ENCODE measurements at regions not wholly inside any gene's neighbourhood (a gene's known extent, or its start where the extent isn't known, plus 50 kb on each side); places are given as distances from the start of the nearest gene placed in this dataset.
"Not testable (repeated sequence)": the region's sequence is repeated elsewhere in the genome, so short reads cannot be mapped to it uniquely, and the experiment has no call there.

- ATAC-seq (no peak), DNase-seq (no peak)
Observed at GRCh38 chr5:166883016-166883415, 1408.4 kb upstream of the WWC1 start.

- DNase-seq (no peak), ATAC-seq (no peak)
Observed at GRCh38 chr5:166898166-166898565, 1393.3 kb upstream of the WWC1 start.

GRCh38 chr5:166899343-166899742 lies 1392.1 kb upstream of the WWC1 start:
- DNase-seq (no peak), ATAC-seq (no peak)

GRCh38 chr5:166904571-166904970 lies 1386.9 kb upstream of the WWC1 start:
- DNase-seq (no peak), ATAC-seq (no peak)

- ATAC-seq = no peak
Observed at GRCh38 chr5:166906991-166907713, 1384.3 kb upstream of the WWC1 start.

GRCh38 chr5:166909040-166909439 lies 1382.4 kb upstream of the WWC1 start:
- DNase-seq = no peak
- no peak for ATAC-seq

More at GRCh38 chr5:166906991-166907713, 1384.3 kb upstream of the WWC1 start:
- DNase-seq = no peak

GRCh38 chr5:166909926-166910325 lies 1381.5 kb upstream of the WWC1 start:
- ATAC-seq = no peak
- DNase-seq = no peak

- DNase-seq (no peak), ATAC-seq (no peak)
Observed at GRCh38 chr5:166910995-166911394, 1380.5 kb upstream of the WWC1 start.

GRCh38 chr5:166916021-166916420 lies 1375.4 kb upstream of the WWC1 start:
- ATAC-seq = no peak
- no peak for DNase-seq

- DNase-seq = no peak
- no peak for ATAC-seq
Observed at GRCh38 chr5:166926138-166926537, 1365.3 kb upstream of the WWC1 start.

GRCh38 chr5:166926806-166927475 lies 1364.5 kb upstream of the WWC1 start:
- not testable (repeated sequence) for DNase-seq, ATAC-seq

GRCh38 chr5:166936351-166936750 lies 1355.1 kb upstream of the WWC1 start:
- no peak for ATAC-seq
- no peak for DNase-seq

- DNase-seq = no peak
Observed at GRCh38 chr5:166938071-166938470, 1353.4 kb upstream of the WWC1 start.

GRCh38 chr5:166942948-166943347 lies 1348.5 kb upstream of the WWC1 start:
- ATAC-seq = no peak
- no peak for DNase-seq

More at GRCh38 chr5:166938071-166938470, 1353.4 kb upstream of the WWC1 start:
- no peak for ATAC-seq

GRCh38 chr5:166947045-166947444 lies 1344.4 kb upstream of the WWC1 start:
- ATAC-seq (no peak), DNase-seq (no peak)

GRCh38 chr5:166948679-166949078 lies 1342.8 kb upstream of the WWC1 start:
- ATAC-seq (no peak), DNase-seq (no peak)

- DNase-seq (no peak), ATAC-seq (no peak)
Observed at GRCh38 chr5:166952048-166952447, 1339.4 kb upstream of the WWC1 start.

- ATAC-seq (no peak), DNase-seq (no peak)
Observed at GRCh38 chr5:166957782-166958181, 1333.7 kb upstream of the WWC1 start.

- DNase-seq (no peak), ATAC-seq (no peak)
Observed at GRCh38 chr5:166959766-166960165, 1331.7 kb upstream of the WWC1 start.

GRCh38 chr5:166961028-166961427 lies 1330.4 kb upstream of the WWC1 start:
- no peak for DNase-seq
- ATAC-seq = no peak

GRCh38 chr5:166961913-166962312 lies 1329.5 kb upstream of the WWC1 start:
- DNase-seq (no peak), ATAC-seq (no peak)

- ATAC-seq (no peak), DNase-seq (no peak)
Observed at GRCh38 chr5:166962461-166962860, 1329.0 kb upstream of the WWC1 start.

- DNase-seq (no peak), ATAC-seq (no peak)
Observed at GRCh38 chr5:166963596-166963995, 1327.8 kb upstream of the WWC1 start.

GRCh38 chr5:166977911-166978422 lies 1313.5 kb upstream of the WWC1 start:
- ATAC-seq = no peak
- DNase-seq = no peak
